NCI-H1105 treated with DMSO at 0.1 percent for 48 hours (cell line): ENCODE measurements at regions not wholly inside any gene's neighbourhood (a gene's known extent, or its start where the extent isn't known, plus 50 kb on each side); places are given as distances from the start of the nearest gene placed in this dataset.

Source experiments
- DNase-seq: peaks from one replicate; lab custom pipeline; 2025; lab: John Stamatoyannopoulos, UW

DNA sequence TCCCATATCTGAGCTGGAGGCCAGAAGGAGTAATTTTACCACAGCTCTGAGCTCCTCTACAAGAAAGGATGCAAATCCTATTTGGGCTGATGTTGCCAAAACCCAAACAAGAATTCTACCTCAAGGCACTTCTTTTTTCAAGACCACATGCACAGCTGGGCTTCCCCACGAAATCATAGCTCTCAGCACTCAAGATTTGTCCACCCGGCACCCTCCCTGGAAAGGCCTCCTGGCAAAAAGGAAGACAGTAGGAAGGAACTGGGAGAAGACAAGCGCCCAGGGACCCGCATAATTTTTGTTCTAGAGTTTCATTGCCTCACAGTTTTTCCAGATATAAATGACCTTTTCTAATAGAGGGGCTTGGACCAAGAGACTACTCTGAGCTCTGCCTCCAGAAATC is 90.5 kb downstream of the BANF2 start:
- no peak for DNase-seq

DNA sequence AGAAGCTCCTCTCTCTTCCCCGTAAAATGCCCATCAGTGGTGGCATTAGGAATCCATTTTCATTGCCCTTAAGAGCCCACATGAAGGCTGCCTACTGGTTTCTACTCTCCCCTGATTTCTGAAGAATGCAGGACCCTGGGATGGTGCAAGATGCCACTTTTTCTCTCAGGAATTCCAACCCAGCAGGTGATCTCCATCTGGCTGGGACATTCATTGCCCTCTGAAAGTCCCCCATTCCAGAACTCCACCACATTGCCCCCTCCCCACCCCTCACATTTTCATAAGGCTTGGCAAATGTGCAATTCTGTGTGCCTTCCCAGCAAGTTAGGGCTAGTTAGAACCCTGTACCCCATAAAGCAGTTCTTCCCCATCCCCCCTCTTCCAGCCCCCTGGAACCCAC is 88.0 kb downstream of the BANF2 start:
- DNase-seq = no peak

DNA sequence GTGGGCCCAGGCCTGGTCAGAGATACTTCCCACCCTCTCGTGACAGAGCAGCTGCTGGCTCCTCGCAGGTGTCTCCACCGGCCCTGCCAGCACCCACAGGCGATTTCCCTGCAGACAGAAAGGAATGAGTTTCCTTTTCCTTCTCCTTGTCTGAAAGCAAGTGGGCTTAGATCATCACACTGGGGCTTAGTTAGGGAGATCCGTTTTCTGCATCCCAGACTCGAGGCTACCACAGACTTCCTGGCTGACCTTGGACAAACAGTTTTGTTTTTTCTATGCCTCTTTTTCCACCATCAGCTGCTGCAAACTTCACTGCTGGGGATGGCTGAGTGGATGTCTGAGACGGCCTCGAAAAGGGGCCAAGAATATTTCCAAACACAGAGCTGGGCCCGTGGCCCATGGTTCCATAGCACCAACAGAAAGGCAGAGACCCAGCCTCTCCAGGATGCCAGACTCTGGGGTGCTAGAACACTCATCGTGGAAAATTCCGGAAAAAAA is 86.5 kb downstream of the BANF2 start:
- no peak for DNase-seq
